ENCODE measurements at regions not wholly inside any gene's neighbourhood (a gene's known extent, or its start where the extent isn't known, plus 50 kb on each side); places are given as distances from the start of the nearest gene placed in this dataset.
"Not testable (repeated sequence)": the region's sequence is repeated elsewhere in the genome, so short reads cannot be mapped to it uniquely, and the experiment has no call there.

GRCh38 chr7:53351681-53352080, 316.2 kb downstream of the POM121L12 start:
- Mint-ChIP-seq H3K4me1 (no peaks in the 10 kb centered on the region), H3K36me3 (no peaks in the 10 kb centered on the region), H3K4me3 (no peak overlapping the region), H3K27ac (no peak overlapping the region), H3K9me3 (peaks cover 0 to 24% (median 6%) of the 10 kb centered on the region in 7 donors), H3K27me3 (no peaks in the 10 kb centered on the region)
- DNase-seq (no peak), ATAC-seq (ENCODE audit: low read depth in 2 of 2) (no peak)

DNA sequence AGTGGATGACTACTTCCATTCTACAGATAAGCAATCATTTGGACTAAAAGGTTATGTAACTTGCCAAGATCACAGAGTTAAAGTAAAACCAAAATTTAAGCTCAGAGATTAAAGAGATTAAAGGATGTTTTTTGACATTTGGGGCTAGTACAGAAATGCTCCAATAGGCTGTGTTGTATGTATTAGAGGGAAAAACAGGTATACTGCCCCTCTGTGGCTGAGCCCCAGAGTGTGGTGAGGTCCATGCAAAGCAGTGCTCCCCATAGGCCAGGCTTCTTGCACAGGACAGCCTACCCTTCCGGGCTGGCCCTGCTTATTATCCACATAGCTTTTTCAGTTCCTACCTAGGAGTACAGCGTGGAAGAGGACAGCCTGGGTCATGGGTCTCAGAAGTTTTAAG, 322.8 kb downstream of the POM121L12 start:
- no peak for ATAC-seq (ENCODE audit: low read depth in 2 of 2)
- no peak overlapping the region for H3K27ac Mint-ChIP-seq
- no peaks in the 10 kb centered on the region for H3K4me1 Mint-ChIP-seq
- peaks cover 5 to 16% (median 8%) of the 10 kb centered on the region in 7 donors for H3K9me3 Mint-ChIP-seq
- no peak for DNase-seq
- no peaks in the 10 kb centered on the region for H3K36me3 Mint-ChIP-seq
- H3K4me3 Mint-ChIP-seq = no peak overlapping the region
- H3K27me3 Mint-ChIP-seq = no peaks in the 10 kb centered on the region

GRCh38 chr7:53383131-53383530, 347.7 kb downstream of the POM121L12 start:
- peaks cover 5 to 22% (median 15%) of the 10 kb centered on the region in 7 donors for H3K9me3 Mint-ChIP-seq
- DNase-seq = no peak
- H3K27me3 Mint-ChIP-seq = no peaks in the 10 kb centered on the region
- H3K4me1 Mint-ChIP-seq = no peaks in the 10 kb centered on the region
- H3K27ac Mint-ChIP-seq = peak overlapping the region in 1 of 6 donors; percentile 24
- ATAC-seq (ENCODE audit: low read depth in 2 of 2) = no peak
- no peaks in the 10 kb centered on the region for H3K36me3 Mint-ChIP-seq
- H3K4me3 Mint-ChIP-seq = no peak overlapping the region

GRCh38 chr7:53385239-53385638, 349.8 kb downstream of the POM121L12 start:
- H3K4me3 Mint-ChIP-seq; DNase-seq; H3K36me3 Mint-ChIP-seq; H3K27me3 Mint-ChIP-seq; H3K4me1 Mint-ChIP-seq; H3K27ac Mint-ChIP-seq; ATAC-seq (ENCODE audit: low read depth in 2 of 2): not testable (repeated sequence)
- peaks cover 0 to 16% (median 9%) of the 10 kb centered on the region in 7 donors for H3K9me3 Mint-ChIP-seq

DNA sequence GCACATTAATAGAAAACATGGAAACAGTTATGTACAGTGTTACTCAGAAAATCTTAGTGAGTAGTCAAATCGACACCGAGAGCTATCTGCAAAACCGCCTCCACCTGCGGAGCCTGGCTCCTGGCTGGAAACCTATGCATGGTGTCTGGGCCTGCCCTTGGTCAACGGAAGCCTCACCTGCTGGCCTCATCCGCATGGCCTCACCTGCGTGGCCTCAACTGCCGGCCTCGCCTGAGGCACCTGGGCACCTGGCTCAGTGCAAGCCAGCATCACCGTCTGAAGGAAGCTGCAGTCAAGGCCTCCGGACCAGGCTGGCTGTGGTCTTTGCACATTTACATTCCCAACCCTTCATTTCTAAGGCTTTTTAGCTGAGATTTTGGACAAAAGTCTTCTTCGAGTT, 352.1 kb downstream of the POM121L12 start:
- no peaks in the 10 kb centered on the region for H3K4me1 Mint-ChIP-seq
- no peaks in the 10 kb centered on the region for H3K36me3 Mint-ChIP-seq
- no peak overlapping the region for H3K4me3 Mint-ChIP-seq
- no peak overlapping the region for H3K27ac Mint-ChIP-seq
- H3K9me3 Mint-ChIP-seq = peaks cover 2 to 16% (median 10%) of the 10 kb centered on the region in 7 donors
- no peak for ATAC-seq (ENCODE audit: low read depth in 2 of 2)
- no peak for DNase-seq
- H3K27me3 Mint-ChIP-seq = no peaks in the 10 kb centered on the region

GRCh38 chr7:53397911-53398310, 362.5 kb downstream of the POM121L12 start:
- Mint-ChIP-seq H3K4me1 (no peaks in the 10 kb centered on the region), H3K4me3 (no peak overlapping the region), H3K27ac (no peak overlapping the region), H3K9me3 (peaks cover 0 to 10% (median 3%) of the 10 kb centered on the region in 7 donors), H3K27me3 (no peaks in the 10 kb centered on the region), H3K36me3 (no peaks in the 10 kb centered on the region)
- ATAC-seq (ENCODE audit: low read depth in 2 of 2) = no peak
- no peak for DNase-seq

DNA sequence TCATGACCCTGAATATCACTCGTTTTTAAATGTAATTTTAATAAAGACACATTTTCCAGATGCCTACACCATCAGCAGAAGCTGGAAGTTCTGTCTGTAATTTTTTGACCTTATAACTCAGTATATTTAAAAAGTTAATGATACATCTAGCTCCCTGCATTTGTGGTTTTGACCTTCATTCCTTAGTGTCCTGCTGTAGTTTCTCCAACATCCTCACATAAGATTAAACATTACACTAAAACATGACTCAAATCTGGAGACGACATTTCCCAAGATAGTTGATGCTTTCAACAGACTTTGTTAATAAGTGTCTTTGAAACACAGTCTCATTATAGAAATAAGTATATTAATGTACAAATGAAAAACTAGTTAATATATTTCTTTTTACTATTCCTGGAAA, 363.1 kb downstream of the POM121L12 start:
- ATAC-seq (ENCODE audit: low read depth in 2 of 2) = no peak
- H3K9me3 Mint-ChIP-seq = peaks cover 0 to 10% (median 3%) of the 10 kb centered on the region in 7 donors
- no peaks in the 10 kb centered on the region for H3K4me1 Mint-ChIP-seq
- no peak overlapping the region for H3K27ac Mint-ChIP-seq
- no peak overlapping the region for H3K4me3 Mint-ChIP-seq
- H3K27me3 Mint-ChIP-seq = no peaks in the 10 kb centered on the region
- DNase-seq = no peak
- H3K36me3 Mint-ChIP-seq = no peaks in the 10 kb centered on the region

DNA sequence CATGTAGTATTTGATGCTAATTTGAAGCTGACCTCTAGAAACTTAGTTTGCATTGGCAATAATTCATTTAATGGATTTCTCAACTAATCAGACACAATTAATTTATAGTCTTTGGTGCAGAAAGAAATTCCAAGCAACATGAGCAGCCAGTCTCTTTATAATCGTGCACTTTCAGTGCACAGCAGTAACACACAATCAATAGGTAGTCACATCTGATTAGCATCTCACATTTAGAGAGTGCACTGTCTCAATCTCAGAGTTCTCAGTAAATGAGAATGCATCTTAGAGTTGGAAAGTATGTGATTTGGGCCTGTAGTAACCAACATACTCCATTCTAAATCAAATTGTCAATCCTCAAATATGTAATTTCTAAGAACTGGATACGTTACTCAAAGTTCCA, 377.6 kb downstream of the POM121L12 start:
- no peaks in the 10 kb centered on the region for H3K4me1 Mint-ChIP-seq
- no peak overlapping the region for H3K4me3 Mint-ChIP-seq
- DNase-seq (no peak), ATAC-seq (ENCODE audit: low read depth in 2 of 2) (no peak)
- H3K27ac Mint-ChIP-seq = no peak overlapping the region
- H3K36me3 Mint-ChIP-seq = no peaks in the 10 kb centered on the region
- peaks cover 0 to 23% (median 10%) of the 10 kb centered on the region in 7 donors for H3K9me3 Mint-ChIP-seq
- H3K27me3 Mint-ChIP-seq = no peaks in the 10 kb centered on the region

- H3K27me3 Mint-ChIP-seq = no peaks in the 10 kb centered on the region
- no peak for ATAC-seq (ENCODE audit: low read depth in 2 of 2)
- H3K27ac Mint-ChIP-seq = peak overlapping the region in 1 of 6 donors; percentile 33
- peaks cover 0 to 31% (median 13%) of the 10 kb centered on the region in 7 donors for H3K9me3 Mint-ChIP-seq
- DNase-seq = no peak
- H3K4me3 Mint-ChIP-seq = no peak overlapping the region
- no peaks in the 10 kb centered on the region for H3K4me1 Mint-ChIP-seq
- H3K36me3 Mint-ChIP-seq = no peaks in the 10 kb centered on the region
These were observed 380.4 kb downstream of the POM121L12 start for GRCh38 chr7:53415816-53416215.

GRCh38 chr7:53418834-53419482, 383.5 kb downstream of the POM121L12 start:
- ATAC-seq (ENCODE audit: low read depth in 2 of 2) (no peak), DNase-seq (no peak)
- H3K4me1 Mint-ChIP-seq = no peaks in the 10 kb centered on the region
- no peak overlapping the region for H3K4me3 Mint-ChIP-seq
- no peak overlapping the region for H3K27ac Mint-ChIP-seq
- H3K9me3 Mint-ChIP-seq = peaks cover 0 to 32% (median 10%) of the 10 kb centered on the region in 7 donors
- no peaks in the 10 kb centered on the region for H3K27me3 Mint-ChIP-seq
- H3K36me3 Mint-ChIP-seq = no peaks in the 10 kb centered on the region

DNA sequence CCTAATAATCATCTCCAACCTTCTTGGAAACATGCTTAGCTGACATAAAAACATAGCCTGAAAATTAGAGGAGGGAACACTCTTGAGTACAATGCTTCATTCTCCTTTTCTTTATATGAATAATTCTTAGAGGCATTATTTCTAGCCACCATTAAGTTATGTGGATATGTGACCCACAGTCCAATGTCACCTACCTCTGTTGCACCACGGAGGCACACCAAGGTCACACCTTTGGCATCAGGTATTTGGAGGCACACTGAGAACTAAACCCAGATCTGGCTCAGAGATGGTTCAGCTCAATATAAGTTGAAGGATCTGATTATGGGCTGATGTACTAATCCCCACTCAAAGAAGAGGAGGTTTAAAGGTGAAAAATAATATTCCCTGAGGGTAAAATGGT, 385.1 kb downstream of the POM121L12 start:
- Mint-ChIP-seq H3K36me3 (no peaks in the 10 kb centered on the region), H3K4me3 (no peak overlapping the region), H3K9me3 (peaks cover 0 to 33% (median 8%) of the 10 kb centered on the region in 7 donors), H3K27ac (no peak overlapping the region), H3K27me3 (no peaks in the 10 kb centered on the region), H3K4me1 (no peaks in the 10 kb centered on the region)
- DNase-seq (no peak), ATAC-seq (ENCODE audit: low read depth in 2 of 2) (no peak)

DNA sequence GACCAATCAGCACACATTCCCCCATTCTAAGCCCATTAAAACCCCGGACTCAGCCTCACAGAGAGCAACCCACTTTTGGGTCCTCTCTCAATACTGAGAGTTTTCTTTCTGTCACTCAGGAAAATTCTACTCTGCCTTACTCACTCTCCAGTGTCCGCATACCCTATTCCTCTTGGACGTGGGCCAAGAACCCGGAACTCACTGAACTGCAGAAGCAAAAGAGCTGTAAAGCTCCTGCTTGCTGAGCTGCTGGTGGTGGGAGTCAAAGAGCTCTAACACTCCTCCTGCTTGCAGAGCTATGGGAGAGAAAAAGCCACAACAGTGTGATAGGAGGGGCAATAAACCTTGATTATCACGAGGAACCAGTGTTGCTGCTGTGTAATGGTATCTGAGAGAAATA, 386.9 kb downstream of the POM121L12 start:
- H3K4me3 Mint-ChIP-seq = no peak overlapping the region
- DNase-seq (no peak), ATAC-seq (ENCODE audit: low read depth in 2 of 2) (no peak)
- no peaks in the 10 kb centered on the region for H3K27me3 Mint-ChIP-seq
- no peaks in the 10 kb centered on the region for H3K36me3 Mint-ChIP-seq
- no peak overlapping the region for H3K27ac Mint-ChIP-seq
- no peaks in the 10 kb centered on the region for H3K4me1 Mint-ChIP-seq
- peaks cover 0 to 26% (median 6%) of the 10 kb centered on the region in 7 donors for H3K9me3 Mint-ChIP-seq

- no peaks in the 10 kb centered on the region for H3K27me3 Mint-ChIP-seq
- DNase-seq (no peak), ATAC-seq (ENCODE audit: low read depth in 2 of 2) (no peak)
- no peaks in the 10 kb centered on the region for H3K4me1 Mint-ChIP-seq
- peaks cover 0 to 14% (median 7%) of the 10 kb centered on the region in 7 donors for H3K9me3 Mint-ChIP-seq
- H3K27ac Mint-ChIP-seq = no peak overlapping the region
- no peaks in the 10 kb centered on the region for H3K36me3 Mint-ChIP-seq
- no peak overlapping the region for H3K4me3 Mint-ChIP-seq
These were observed 390.8 kb downstream of the POM121L12 start for GRCh38 chr7:53426145-53426750.

GRCh38 chr7:53428045-53428444, 392.6 kb downstream of the POM121L12 start:
- H3K9me3 Mint-ChIP-seq = peaks cover 0 to 13% (median 6%) of the 10 kb centered on the region in 7 donors

More at GRCh38 chr7:53428045-53428444, 392.6 kb downstream of the POM121L12 start:
- Mint-ChIP-seq H3K36me3 (no peaks in the 10 kb centered on the region), H3K4me3 (no peak overlapping the region), H3K4me1 (no peaks in the 10 kb centered on the region), H3K27me3 (no peaks in the 10 kb centered on the region), H3K27ac (no peak overlapping the region)
- DNase-seq = no peak
- ATAC-seq (ENCODE audit: low read depth in 2 of 2) = no peak
